Peyer's patch (tissue), 4 donors: ENCODE measurements at regions not wholly inside any gene's neighbourhood (a gene's known extent, or its start where the extent isn't known, plus 50 kb on each side); places are given as distances from the start of the nearest gene placed in this dataset.

ENCODE experiments used
- POLR2A ChIP-seq, 2 donors: fragments of 450-650 bp; IDR thresholded peaks; one replicate each; pipeline ENCODE4 v1.5.1; 2017; ENCODE audit warnings: antibody characterized with exemption in 2 of 2, mild to moderate bottlenecking in 2 of 2, moderate library complexity in 2 of 2
- TF ChIP-seq, protein P1 (sequence below), 6 experiments: fragments of 450-650 bp in 4 of 6; fragments of 200-600 bp in 2 of 6; sonication (generic) in 1 of 6; IDR thresholded peaks; one replicate each; pipeline ENCODE4 v1.5.1; 2017 to 2019; ENCODE audit warnings: antibody characterized with exemption in 6 of 6, mild to moderate bottlenecking in 3 of 6, moderate library complexity in 1 of 6

DNA sequence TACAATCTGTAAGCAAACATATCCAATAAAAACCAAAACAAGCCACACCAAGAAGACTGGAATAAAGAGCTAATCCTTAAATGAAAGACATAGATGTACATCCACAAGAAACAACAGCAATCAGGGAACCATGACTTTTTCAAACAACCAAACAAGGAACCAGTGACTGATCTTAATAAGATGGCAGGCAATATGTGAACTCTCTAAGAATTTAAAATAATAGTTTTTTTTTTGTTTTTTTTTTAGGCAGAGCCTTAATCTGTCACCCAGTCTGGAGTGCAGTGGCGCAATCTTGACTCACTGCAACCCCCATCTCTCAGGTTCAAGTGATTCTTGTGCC is 52.9 kb upstream of the CAPRIN2 start:
- TF ChIP-seq, protein P1, sequence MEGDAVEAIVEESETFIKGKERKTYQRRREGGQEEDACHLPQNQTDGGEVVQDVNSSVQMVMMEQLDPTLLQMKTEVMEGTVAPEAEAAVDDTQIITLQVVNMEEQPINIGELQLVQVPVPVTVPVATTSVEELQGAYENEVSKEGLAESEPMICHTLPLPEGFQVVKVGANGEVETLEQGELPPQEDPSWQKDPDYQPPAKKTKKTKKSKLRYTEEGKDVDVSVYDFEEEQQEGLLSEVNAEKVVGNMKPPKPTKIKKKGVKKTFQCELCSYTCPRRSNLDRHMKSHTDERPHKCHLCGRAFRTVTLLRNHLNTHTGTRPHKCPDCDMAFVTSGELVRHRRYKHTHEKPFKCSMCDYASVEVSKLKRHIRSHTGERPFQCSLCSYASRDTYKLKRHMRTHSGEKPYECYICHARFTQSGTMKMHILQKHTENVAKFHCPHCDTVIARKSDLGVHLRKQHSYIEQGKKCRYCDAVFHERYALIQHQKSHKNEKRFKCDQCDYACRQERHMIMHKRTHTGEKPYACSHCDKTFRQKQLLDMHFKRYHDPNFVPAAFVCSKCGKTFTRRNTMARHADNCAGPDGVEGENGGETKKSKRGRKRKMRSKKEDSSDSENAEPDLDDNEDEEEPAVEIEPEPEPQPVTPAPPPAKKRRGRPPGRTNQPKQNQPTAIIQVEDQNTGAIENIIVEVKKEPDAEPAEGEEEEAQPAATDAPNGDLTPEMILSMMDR (IDR thresholded peaks at IDR 0.05), result no peak
- TF ChIP-seq POLR2A (IDR thresholded peaks at IDR 0.05), result no peak
